HG03135 (cell line): ENCODE measurements at regions not wholly inside any gene's neighbourhood (a gene's known extent, or its start where the extent isn't known, plus 50 kb on each side); places are given as distances from the start of the nearest gene placed in this dataset.
"Not testable (repeated sequence)": the region's sequence is repeated elsewhere in the genome, so short reads cannot be mapped to it uniquely, and the experiment has no call there.

Experiments used
- ATAC-seq: cut with Tn5 transposase; IDR thresholded peaks from one replicate; pipeline ENCODE4 v1.9.1; 2021; ENCODE audit warnings: mild to moderate bottlenecking, moderate library complexity; ENCODE audit not compliant: unreplicated experiment

DNA sequence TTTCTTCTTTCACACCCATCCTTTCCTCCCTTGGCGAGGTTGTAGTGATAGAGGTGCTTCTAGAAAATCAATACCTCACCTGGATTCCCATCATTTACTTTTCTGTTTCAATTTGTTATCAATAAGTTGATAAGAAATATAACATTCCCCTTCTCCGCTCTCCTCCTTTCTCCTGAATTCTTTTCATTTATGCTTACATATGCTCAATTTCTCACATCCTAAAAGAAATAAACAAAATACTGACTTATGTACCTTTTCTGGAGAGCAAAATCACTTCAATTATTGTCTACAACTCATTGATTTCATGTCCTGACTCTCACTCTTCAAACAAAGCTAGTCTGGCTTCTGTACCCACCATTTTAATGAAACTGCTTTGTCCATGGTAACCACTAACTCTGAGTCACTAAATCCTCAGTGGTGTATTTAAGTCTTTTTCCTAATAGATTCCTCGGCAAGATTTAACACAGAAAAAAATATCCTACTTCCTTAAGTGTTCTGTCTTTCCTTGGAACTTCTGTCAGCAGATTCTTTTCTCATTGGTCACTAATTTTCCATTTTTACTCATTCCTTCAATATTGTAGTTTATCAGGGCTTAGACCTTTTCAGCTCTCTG, 289.6 kb downstream of the RFPL4B start:
- ATAC-seq = no peak

DNA sequence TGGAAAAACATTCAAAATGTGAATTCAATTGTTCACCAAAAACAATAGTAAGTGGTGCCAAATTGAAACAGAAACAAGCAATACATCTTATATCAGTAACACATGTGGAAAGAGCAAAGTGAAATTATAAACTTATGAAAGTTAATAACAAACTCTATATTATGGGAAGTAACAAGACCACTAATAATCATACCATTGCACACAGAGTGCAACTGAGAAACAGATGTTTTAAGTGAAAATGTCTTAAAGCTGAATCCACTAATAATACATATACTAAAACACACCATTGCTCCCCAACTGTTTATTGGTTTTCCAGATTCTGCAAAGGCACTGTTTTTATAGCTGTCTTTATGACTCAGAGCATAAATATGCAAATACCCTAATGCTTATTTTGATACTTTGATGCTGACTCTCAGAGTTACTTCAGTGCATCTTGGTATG, 292.3 kb downstream of the RFPL4B start:
- no peak for ATAC-seq

DNA sequence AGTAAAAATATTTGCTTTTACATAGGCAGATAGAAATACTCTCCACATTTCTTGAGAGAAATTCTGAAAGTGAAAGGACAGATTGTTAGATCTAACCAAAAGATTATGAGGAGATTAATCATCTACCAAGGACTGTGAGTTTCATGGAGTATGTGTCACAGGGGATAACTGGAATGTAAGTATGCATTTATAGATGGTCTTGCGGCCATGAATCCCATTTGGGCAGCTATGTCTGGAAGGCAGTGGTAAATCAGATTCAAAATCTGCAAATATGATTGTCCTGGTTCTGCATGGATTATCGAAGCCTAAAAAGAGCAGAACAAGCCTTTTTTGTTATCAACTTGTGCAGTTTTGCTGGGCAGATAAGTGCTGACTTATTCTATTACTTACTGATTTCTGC, 293.8 kb downstream of the RFPL4B start:
- ATAC-seq = no peak

DNA sequence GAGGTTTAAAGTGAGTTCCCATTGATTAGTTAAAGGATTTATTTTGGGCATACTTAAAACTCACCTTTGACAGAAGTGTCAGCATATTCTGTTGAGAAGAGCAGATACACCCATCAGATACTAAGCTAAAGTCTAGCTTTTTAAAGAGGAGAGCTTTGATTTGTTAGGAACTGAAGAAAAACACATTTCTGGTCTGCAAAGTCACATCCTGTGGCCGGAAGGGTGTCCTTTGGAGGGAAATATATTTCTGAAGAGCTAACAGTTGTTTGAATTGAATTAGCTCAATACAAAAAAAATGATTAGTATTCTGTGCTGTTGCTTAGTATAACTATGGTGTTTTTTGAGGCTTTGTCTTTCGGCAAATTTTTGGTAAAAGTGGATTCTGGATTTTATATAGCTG, 302.7 kb downstream of the RFPL4B start:
- no peak for ATAC-seq

DNA sequence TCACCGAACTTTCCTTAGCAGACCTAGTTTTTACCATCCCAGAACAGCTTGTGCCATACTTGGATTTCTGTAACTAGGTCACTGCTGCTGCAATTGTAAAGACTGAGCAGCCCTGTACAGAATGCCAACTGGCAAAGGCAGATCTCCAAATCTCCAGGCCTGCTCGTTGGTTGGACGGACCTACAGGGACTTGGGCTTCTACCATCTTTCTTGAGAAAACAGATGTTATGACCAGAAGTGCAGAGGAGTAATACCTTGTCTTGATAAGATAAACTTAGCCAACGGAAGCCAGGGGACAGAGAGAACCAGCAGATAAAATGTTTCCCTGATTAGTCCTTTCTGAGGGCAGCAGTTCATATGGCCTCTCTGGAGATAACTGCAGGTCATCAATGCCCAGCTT, 304.1 kb downstream of the RFPL4B start:
- ATAC-seq = no peak

DNA sequence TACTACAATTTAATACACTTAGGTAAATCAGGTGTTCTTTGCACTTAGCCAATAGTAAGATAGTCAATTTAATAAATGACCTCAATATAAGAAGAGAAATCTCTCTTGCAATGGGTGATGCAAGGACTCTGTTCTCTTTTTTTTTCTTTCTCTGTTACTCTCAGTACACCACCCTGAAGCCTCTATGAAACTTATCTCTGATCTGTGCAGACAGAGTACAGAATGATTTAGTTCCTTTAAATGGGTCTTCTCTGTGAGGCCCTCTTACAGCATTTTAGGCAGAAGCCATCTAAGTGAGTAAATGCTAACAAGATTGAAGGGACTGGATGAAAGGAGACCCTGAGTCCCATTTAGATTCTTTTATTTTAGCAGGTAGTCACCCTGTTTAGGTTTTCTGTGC, 312.8 kb downstream of the RFPL4B start:
- ATAC-seq = no peak

DNA sequence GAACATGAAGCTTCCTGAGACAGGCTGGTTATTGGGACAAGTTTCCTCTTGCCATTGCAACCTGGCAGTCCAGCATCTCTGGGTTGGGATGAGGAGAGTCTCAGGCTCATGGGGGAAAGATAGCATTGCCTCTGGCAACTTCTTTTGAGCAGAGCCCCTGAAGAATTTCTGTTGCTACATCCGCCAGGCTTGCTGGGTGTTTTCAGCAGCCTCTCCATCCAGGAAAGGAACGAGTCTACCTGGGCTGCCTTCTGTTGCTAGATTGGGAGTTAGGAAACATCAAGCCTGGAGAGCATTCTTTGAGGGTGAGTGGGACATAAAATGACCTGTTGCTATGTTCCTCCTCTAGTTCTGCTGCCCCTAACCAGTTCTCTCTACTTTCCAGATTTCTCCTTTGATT, 313.5 kb downstream of the RFPL4B start:
- no peak for ATAC-seq

DNA sequence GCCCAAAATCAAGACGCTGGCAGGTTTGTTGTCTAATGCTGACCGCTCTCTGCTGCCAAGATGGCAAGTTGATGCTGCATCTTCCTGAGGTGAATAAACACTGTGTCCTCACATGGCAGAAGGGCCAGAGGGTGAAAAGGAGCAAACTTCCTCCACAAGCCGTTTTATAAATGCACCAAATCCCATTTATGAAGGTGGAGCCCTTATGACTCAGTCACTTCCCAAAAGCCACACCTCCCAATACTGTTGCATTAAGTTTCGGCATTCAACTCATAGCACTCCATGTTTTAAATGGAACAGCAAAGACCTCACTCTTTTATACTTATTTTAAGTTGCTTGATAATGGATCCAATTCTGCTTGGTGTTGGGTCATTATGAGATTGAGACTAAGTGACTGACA, 316.6 kb downstream of the RFPL4B start:
- ATAC-seq = no peak

DNA sequence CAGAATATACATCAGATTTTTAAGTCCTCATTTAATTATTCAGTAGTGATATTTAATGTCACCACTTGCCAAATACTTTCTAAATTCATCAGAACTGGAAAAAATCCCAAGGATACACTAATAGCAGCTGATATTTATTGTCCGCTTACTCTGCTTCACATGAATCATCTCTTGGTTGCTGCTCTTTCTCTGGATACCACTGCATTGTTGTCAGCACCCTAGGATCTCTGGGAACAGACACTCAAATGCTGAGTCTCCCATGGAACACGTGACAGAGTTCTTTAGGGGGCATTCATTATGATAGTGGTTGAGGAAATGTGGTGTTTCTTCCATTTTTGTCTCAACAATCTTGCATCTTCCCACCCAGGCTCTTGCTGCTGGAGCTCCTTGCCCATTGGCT, 318.0 kb downstream of the RFPL4B start:
- no peak for ATAC-seq

DNA sequence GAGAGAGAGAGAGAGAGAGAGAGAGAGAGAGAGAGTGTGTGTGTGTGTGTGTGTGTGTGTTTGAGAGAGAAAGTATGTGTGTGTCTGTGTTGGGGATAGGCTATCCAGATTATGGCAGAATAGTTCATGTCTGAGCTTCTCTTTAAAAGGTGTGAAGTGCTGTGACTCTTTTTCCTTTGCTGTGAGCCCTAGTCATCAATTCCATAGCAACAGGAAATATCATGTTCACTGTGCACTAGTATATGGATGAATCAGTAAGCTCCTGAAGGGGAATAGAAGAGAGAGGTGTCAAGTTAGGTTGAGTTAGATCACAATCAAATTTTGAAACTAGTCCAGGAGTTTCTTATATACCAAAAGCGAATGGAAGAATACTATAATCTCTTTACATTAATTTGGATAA, 318.7 kb downstream of the RFPL4B start:
- ATAC-seq = no peak

DNA sequence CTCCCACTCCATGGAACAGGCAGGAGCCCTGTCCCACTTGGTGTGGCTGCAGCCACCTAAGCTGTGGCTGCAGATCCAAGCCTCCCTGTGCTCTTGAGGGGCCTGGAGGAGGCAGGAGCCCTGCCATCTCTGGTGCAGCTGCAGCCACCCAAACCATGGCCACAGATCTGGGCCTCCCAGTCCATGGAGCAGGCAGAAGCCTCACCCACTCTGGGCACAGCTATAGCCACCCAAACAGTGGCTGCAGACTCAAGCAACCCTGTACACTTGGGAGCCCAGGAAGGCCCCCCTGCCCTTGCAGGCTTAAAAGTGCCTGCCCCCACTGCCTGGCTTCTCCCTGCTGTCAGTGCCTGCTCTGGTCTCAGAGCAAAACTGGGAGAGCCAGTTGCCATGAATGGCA, 320.3 kb downstream of the RFPL4B start:
- no peak for ATAC-seq

DNA sequence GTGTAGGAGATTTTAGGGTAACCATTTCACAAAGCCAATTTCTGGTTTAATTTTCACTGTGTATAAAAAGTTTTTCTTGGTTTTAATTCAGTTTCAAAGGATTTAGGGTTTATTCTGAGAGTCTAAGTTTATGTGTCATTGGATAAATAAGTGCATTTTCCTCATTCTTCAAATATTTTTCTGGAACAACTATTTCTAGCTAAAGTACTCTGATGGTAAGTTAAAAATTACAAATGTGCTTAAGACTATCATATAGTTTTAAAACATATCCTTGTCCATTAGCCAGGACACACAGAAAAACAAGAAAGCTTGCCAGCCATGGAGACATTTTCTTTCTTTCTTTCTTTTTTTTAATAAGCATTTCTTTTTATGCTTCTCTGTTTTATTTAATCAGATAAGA, 333.0 kb downstream of the RFPL4B start:
- ATAC-seq = no peak

DNA sequence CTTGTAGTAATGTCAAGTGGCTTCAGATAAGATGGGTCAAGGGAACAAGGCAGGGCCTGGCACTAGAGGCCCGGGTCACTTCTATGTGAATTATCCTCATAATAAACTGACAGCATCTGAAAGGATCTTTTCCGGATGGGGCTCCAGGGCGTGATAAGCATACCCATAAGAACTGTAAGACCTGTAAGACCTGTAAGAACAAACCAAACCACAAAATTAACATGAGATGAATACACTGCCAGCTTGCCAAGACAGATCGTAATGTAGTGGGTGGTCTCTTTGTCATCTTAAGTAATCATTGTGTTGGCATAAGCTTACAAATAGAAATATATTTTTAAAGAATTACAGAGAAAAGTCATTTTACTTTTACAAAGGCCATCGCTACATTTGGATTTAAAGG, 334.9 kb downstream of the RFPL4B start:
- ATAC-seq = no peak

DNA sequence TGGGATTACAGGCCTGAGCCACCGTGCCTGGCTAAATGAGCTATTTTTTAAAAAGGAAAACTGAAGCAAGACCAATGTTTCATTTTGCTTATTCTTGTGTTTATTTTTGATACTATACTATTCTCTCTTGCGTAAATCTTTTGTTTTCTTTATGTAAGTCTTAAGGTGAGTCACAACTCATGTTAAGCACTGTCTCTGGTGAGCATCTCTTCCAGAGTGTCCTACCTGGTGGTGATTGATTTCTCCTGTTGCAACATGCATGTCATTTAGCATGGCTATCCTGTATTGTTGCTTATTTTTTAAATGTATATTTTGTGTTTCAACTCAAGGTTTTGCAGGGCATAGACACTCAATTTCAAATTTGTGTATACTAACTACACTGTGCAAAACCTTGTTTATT, 336.0 kb downstream of the RFPL4B start:
- no peak for ATAC-seq

DNA sequence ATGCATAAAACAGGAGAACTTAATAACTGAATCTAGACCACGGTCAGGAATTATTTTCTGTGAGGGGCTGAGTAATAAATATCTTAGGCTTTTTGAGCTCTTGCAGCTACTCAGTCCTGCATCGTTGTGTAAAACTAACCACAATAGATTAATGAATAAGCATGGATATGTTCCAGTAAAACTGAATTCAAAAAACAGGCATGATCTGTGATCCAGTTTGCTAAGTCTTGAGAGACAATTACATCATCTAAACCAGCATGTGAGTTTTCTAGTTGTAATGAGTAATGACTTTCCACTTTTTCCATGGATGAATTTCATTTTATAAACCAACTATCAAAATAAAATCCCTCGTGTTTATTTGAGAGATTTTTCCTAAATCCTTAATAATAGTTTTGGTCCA, 336.8 kb downstream of the RFPL4B start:
- no peak for ATAC-seq

DNA sequence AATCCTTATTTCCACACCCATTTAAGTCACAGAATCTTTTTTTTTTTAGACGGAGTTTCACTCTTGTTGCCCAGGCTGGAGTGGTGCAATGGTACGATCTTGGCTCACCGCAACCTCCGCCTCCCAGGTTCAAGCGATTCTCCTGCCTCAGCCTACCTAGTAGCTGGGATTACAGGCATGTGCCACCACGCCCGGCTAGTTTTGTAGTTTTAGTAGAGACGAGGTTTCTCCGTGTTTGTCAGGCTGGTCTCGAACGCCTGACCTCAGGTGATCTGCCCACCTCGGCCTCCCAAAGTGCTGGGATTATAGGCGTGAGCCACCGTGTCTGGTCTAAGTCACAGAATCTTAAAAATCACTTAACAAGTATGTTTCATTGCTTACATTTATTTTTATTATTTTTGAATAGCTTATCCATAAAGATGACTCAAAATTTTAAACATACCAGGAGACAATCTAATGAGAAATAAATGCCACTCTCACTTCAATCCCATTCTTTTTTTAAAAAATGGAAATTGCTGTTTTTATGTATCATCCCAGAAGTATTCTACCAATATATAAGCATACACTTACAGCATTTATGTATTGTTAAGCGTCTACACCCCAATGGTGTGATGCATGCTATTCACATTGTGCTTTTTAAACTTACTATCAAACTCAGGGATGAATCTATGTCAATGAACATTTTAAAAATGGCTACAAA, 338.5 kb downstream of the RFPL4B start:
- ATAC-seq = not testable (repeated sequence)

DNA sequence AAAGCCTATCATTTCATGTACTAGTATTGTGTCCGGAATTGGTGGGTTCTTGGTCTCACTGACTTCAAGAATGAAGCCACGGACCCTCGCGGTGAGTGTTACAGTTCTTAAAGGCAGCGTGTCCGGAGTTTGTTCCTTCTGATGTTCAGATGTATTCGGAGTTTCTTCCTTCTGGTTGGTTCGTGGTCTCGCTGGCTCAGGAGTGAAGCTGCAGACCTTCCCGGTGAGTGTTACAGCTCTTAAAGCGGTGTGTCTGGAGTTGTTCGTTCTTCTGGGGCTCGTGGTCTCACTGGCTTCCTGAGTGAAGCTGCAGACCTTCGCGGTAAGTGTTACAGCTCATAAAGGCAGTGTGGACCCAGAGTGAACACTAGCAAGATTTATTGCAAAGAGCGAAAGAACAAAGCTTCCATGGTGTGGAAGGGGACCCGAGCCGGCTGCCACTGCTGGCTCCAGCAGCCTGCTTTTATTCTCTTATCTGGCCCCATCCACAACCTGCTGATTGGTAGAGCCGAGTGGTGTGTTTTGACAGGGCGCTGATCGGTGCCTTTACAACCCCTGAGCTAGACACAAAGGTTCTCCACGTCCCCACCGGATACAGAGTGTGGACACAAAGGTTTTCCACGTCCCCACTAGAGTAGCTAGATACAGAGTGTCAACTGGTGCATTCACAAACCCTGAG, 341.5 kb downstream of the RFPL4B start:
- not testable (repeated sequence) for ATAC-seq

DNA sequence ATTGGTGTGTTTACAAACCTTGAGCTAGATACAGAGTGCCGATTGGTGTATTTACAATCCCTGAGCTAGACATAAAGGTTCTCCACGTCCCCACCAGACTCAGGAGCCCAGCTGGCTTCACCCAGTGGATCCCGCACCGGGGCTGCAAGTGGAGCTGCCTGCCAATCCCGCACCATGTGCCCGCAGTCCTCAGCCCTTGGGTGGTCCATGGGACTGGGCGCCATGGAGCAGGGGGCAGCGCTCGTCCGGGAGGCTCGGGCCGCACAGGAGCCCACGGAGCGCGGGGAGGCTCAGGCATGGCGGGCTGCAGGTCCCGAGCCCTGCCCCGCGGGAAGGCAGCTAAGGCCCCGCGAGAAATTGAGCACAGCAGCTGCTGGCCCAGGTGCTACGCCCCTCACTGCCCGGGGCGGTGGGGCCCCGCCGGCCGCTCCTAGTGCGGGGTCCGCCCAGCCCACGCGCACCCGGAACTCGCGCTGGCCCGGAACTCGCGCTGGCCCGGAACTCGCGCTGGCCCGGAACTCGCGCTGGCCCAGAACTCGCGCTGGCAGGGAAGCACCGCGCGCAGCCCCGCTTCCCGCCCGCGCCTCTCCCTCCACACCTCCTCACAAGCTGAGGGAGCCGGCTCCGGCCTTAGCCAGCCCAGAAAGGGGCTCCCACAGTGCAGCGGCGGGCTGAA, 342.2 kb downstream of the RFPL4B start:
- not testable (repeated sequence) for ATAC-seq

DNA sequence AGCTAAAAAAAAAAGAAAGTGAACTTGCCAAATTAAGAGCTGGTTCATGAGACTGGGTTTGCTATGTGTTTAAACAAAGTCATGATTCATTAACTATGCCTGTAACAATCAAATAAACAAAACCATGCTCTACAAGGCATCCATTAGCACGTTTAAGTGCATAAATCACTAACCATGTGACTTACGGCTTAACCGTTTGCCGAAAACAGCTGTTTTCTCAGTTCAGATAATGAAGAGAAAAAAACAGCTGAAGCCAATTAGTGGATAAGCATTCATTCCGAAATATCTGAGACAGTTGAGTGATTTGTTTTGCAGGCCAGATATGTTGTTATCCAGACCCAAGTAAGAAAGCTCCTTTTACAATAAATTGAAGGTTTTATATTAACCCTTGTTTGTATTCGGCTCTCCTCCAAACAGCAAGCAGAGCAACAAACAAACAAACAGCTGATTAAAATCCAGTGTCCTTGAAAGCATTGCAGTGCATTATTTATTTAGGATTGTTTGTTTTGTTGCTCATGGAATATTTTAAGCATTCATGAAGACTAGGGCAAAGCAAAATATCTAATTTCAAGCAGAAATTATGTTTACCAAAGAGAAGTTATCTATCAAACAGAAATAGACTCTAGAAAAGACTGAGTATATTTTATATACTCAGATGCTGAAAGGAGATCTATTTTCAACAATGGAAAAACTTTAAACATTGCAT, 343.5 kb downstream of the RFPL4B start:
- no peak for ATAC-seq

DNA sequence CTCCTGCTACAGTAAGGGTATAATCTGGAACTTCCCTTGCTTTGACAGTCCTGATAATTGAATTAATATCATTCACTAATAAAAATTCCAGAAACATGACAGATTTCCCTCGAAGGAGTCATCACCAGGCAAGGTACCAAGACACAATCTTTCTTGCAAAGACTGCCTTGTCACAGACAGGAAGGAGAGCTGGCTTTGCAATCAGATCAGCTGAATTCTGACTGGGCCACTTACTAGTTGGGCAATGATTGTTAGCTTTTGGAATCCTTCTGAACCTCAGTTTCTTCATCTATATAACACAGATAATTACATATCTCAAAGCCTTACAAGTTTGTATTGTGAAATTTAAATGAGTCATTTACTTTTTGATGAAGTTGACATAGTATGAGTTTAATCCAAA, 344.2 kb downstream of the RFPL4B start:
- no peak for ATAC-seq

DNA sequence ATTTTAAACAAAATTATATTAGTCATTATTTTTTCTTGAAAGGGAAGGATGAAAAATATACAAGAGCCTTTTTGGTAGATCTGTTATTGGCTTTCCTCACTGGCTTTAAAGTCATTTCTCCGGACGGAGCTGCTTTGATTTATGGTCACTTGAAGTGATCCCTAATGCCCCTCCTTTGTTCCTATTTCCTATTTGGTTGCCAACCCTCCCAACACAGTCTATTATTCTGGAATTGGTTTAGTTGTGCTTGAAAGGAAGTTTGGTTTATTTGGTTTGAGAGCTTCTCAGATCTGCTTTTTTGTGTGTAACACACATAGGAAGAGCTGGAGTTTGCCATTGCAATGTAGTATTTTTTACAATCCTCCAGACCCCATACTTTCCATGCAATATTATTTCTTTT, 347.9 kb downstream of the RFPL4B start:
- ATAC-seq = no peak
